NCI-H2081 (cell line): ENCODE measurements at regions not wholly inside any gene's neighbourhood (a gene's known extent, or its start where the extent isn't known, plus 50 kb on each side); places are given as distances from the start of the nearest gene placed in this dataset.

Experiments used
- DNase-seq, 2 experiments: peaks; one replicate each; lab custom pipeline; 2025; lab: John Stamatoyannopoulos, UW

DNA sequence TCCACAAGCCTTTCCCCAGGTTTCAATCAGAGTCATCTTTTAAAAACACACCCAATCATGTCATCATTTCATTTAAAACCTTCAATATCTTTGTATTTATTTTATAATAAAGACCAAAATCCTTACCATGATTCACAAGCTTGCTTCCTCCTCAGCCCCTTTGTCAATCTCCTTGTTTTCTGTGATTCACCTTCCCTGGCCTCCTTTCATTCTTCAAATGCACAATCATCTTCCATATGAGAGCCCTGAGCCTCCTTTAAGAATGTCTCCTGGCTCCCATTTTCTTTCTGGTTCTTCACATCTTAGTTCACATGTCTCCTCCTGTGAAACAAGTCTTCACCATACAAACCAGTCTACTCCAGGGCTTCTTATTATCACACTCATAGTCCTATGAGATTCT, 904.0 kb downstream of the SORCS3 start:
- DNase-seq: no peak

DNA sequence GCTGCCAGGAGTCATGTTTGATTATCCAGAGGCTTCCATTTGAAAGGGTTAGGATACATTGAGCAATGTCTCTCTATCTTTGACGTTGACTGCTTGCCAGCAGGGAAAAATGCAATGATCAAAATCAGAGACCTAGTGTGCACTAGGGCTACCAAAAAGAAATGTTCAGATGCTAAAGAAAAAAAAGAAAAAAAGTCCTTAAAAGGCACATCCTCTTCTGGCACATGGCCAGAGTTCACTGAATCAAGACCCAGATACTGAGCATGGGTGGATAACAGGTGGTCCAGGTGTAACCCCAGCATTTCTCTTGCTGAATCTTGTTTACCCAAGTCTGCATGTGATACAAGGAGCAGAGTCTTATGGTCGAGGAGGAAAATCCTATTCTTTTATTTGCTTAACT, 899.3 kb downstream of the SORCS3 start:
- DNase-seq: no peak

DNA sequence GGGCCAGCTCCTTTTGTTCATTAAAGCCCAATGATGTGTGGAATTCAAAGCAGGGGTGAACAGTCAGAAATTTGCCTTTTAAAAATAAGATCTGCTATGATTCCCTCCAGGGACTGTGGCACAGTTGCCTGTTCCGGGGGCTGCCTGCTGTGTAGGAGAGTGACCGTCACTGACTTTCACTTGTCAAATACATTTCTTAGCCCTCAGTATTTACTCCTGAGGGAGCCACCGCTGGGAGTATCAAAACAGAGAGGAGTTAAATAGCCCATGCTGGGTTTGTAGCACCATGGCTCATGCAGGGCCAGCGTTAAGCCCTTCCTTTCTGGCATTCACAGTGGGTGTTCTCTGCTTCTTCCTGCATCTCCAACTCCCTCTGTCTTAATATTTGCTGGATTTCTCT, 897.8 kb downstream of the SORCS3 start:
- DNase-seq: no peak

DNA sequence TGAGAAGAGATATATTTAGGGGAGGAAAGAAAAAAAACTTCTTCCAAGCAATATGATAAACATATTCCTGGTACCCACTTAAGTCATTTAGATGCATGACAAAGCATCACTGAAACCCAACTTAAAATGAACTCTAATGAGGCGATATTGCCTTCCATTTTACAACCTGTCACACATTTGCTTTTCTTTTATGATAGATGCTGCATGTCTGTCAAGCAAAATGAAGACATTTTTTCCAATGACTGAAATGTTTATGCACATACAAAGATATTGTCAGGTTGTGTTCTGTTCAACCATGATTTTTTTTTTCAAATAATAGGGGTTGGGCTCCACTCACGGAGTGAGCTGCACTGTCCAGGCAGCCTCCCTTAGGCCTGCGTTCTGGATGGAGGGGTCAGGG, 894.4 kb downstream of the SORCS3 start:
- DNase-seq: no peak

DNA sequence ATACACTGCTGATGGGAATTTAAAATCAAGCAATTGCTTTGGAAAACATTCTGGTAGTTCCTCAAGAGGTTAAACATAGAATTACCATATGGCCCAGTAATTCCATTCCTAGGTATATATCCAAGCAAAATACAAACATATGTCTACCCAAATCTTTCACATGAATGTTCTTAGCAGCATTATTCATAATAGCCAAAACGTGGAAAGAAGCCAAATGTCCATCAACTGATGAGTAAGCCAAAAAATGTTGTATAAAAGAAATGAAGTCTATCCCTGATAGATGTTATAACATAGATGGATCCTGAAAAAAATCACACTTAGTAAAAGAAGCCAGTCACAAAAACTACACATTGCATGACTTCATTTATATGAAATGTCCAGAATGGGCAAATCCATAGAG, 893.0 kb downstream of the SORCS3 start:
- no peak for DNase-seq

DNA sequence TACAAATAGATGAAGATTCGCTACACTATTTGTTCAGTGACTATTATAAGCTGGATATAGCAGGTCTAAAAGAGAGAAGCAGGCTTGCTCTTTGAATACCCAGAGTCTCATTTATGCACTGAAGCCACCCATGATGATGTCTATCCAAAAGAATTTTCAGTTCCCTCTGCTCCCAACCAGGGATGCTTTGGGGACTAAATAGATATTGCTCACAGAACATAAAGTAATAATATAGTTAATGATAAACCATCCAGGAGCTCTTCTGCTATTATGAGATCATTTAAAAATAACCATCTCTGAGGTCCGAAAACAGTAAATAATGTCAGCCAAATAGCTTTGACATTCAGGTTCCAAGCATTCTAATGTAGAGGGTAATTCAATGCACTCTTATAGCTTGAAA, 875.4 kb downstream of the SORCS3 start:
- DNase-seq: no peak

DNA sequence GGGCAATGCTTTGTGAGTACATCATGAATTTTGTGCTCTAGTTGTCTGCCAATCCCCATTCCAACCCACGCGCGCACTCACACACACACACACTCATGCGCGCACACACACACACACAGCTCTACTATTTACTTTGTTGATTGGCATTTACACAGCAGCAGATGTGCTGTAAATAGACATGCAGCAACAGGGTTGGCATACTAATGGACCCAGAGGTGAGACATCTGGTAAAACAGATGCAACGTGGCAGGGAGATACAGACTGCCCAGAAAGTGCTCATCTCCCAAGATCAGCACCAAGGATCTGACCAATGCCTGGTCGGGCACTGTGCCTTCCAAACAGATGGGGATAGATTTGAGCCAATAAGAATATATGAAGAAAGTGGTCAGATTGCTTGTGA, 873.0 kb downstream of the SORCS3 start:
- DNase-seq: no peak

DNA sequence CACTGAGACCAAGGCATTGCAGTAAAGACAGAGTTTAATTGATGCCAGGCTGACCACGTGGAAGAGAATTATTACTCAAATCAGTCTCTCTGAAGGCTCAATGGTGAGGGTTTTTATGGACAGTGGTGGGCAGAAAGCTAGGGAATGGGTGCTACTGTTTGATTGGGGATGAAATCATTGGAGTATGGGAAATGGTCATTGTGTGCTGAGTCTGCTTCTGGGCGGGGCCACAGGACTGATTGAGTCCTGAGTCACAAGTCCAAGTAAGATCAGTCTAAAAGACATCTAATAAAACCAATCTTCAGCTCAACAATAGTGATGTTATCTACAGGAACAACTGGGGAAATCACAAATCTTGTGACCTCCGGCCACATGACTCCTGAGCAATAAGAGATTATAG, 868.4 kb downstream of the SORCS3 start:
- no peak for DNase-seq

DNA sequence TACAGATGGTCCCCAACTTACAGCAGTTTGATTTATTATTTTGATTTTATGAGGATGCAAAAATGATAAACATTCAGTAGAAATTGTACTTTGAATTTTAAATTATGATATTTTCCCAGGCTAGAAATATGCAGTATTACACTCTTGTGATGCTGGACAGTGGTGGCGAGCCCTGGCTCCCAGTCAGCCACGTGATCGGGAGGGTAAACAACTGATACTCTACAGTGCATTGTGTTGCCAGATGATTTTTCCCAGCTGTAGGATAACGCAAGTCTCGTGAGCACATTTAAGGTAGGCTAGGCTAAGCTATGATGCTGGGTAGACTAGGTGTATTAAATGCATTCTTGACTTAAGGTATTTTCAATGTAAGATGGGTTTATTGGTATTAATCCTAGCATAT, 865.2 kb downstream of the SORCS3 start:
- no peak for DNase-seq

DNA sequence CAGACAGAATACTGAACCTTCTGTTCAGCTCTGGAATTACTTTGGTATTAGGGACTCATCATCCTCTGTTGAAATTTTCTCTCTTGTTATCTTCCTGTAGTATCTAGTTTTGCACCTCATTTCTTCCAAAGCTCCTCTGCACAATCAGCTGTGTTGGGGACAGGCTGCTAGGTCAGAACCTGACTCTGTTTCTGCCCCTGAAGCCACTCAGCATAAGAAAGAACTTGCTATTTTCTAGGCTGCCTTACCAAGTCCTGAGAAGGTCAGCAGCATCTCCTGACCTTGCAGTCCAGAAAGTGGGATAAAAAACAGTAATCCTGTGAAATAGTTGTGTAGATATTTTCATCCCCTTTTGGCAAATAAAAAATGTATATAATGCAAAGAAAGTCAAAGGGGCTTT, 862.6 kb downstream of the SORCS3 start:
- no peak for DNase-seq

DNA sequence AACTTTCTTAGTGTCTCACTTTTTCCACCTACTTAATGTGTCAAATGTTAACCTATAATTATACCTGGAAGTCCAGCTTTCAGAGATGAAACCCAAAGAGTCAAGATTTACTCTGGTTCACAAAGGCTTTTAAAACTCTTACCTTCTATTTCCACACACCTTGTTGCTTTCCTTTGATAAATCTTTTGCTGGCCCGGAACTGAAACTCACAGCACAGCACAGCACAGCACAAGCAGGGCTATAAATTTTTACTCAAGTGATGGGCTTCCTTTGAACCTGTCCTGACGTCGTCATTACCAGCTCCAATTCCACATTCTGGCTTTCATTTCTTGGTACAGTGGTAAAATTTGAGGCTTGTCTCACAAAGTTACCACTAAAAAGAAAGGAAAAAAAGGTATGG, 861.0 kb downstream of the SORCS3 start:
- no peak for DNase-seq

DNA sequence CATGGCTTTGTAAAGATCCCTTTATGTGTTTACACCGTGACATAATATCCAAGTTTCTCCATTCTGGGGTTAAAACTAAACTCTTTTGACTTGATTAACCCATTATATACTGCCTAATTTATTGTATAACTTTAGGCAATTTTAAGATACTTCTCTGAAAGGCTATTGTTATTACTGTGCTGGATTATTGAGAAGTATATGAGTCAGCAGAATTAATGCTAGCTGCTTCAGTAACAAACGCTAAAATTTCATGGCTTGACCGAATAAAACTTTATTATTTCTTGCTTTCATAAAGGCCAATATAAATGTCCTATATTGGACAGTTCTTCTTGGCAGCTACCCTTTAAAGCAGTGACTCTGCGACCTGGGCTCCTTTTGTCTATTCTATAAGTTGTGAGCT, 853.9 kb downstream of the SORCS3 start:
- no peak for DNase-seq

DNA sequence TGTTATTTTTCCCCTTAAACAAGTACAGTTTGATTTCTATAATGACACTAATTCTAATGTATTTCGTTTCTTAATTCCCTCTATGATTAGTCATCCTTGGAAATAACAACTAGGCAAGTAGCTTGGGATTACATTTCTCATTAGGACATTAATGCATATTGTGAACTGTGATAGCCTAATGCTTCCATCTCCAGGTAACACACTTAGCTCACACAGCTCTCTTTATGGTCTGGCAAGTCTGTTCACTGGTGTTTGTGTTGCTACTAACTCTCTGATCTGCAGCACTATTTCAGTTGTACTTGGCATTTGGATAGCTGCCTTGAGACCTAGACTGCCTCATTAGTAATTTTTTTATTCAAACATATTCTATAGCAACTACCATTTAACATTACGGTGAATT, 853.2 kb downstream of the SORCS3 start:
- DNase-seq: no peak

DNA sequence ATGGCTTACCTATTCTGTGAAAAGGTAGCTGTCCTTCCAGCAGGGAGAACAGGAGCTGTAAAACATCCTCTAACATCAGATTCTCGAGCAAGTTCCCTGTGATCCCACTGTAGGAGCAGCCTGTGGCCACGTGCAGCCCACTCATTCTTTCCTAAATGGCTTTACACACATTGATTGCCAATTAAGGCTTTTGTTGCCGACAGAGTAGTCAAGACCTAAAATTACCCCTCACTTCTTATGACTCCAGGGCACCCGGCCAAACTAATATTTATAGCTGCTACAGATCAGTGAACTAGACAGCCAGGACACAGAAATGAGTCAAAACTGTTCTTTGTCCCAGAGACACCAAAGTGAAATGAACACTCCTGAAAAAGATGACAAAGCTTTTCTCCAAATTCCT, 832.1 kb downstream of the SORCS3 start:
- DNase-seq: no peak

DNA sequence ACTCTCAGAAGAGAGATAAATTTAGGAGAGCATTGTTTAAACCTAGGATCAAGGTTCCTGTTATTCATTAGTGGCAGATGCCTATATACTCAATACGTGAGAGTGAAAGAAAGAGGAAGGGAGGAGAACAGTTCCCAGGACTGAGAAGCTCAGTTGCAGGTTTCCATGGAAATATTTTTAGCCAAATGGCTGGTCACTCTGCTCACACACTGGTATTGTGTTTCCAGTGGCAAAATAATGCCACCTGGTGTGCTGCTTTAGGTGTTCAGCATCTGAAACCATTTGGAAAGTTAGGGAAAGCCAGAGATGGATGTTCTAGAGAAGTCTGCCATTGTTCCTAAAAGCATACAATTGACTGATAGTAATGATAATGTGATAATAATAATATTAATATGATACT, 827.7 kb downstream of the SORCS3 start:
- DNase-seq: no peak

DNA sequence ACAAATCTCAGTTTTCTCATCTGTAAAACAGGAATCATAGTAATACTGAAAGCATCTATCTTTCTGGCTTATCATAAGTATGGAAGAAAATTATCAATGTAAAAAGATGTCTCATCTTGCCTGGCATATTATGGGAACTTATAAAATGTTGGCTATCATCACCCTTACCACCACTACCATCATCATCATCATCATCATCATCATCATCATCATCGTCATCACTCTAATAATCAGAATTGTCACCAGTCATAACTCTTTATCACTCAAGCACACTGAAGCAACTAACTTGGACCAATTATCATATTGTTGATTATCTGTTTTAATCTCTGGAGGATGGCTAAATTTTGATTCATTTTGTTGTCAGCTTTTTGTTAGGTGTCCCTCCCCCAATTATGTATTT, 825.4 kb downstream of the SORCS3 start:
- DNase-seq: no peak

DNA sequence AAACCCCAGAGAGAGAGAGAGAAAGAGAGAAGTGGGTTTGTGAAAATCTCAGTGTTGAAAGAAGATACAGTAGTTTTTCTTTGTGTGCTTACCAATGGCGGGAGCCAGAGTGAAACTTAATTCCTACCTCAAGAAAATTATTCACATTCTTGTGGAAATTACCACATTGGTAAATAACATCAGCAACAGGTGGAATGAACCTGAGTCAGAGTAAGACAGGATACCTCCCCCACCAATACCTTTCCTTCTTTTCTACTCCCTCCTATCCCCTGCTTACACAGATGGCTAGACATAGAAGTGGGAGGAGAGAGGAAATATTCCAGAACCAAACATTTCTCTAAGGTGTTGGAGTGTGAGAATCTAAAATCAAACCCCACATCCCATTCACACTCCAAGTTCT, 793.9 kb downstream of the SORCS3 start:
- no peak for DNase-seq

DNA sequence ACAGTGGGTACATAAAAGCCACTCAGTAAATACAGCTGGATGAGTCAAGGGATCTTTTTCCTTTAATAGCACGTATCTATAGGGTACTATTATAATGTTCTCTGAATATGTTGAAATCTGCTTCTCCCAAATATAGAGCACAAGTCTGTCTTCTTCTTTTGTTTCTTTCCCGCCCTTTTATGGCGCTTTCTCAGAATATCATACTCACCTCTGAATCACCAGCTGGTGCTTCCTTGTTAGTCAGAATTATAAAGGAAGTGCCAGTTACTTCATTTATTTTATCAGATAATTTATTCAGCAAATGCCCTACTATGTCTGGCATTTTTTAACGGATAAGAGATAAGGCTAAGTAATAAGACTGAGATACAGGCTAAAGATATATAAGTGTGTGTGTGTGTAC, 772.9 kb downstream of the SORCS3 start:
- DNase-seq: no peak

DNA sequence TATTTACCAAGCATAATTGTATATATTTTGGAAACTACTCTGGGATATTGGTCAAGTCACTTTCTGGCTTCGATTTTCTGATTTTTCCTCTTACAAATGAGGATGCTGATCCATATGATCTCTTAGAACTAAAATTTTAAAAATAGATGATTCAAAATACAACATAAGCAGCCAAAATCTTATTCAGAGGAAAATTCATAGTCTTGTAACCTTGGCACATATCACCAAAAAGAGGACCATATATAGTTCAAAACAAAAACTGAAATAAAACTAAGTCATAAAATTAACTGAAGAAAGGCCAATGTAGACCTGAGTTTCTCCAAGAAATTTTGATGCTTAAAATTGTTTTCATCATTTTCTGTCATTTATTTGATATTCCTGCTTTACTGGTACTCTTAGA, 768.3 kb downstream of the SORCS3 start:
- no peak for DNase-seq

DNA sequence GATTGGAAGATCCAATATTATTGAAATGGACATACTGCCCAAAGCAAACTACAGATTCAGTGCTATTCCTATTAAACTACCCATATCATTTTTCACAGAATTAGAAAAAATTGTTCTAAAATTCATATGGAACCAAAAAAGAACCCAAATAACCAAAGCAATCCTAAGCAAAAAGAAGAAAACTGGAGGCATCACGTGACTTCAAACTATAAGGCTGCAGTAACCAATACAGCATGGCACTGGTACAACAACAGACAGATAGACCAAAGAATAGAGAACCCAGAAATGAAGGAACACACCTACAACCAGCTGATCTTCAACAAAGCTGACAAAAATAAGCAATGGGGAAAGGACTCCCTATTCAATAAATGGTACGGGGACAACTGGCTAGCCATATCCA, 765.4 kb downstream of the SORCS3 start:
- DNase-seq: no peak

DNA sequence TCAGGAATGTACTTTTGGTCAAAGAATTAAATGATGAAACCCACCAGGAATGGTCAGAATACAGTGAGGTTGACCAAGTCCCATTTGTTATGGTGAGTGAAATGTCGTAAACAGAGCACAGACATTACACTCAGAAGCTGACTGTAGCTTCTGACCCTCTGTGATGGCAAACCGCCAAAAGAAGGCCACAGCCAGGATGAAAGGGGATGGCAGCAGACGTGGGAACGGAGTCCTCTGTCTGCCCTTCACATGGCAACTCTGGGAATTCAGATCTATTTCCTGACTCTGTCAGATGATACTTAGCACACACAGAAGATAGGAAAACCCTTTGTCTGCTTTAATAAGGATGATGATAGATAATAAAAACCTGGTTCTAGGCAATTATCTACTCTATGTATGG, 757.1 kb downstream of the SORCS3 start:
- no peak for DNase-seq

DNA sequence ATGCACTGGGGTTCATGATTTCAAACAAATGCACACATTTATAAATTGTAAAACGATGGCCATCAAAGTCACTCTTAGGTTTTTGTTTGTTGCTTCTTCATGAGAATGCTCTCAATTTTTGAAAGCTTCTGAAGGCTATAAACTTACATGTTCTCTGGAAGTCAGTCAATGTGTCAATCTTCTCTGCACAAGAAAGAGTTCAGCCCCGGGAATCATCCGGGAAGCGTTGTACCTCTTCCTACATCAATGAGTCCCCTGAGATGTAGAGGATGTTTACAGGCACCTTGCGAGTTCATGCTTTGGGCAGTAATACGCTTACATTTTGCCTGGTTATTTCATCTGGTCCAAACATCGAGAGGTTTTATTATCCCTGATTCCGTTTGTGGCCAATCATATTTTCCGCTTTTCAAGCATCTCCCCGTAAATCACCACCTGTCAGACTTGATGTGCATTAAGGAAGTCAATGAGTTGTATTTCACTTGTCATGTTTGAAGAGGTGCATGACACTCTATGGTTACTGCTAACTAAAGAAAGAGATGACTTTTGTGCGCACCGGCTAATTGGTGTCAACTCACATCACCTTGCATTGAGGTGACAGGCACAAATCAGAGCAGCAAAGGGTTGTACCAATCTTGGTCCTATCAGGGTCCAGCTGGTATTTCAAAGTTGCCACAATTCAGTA, 750.7 kb downstream of the SORCS3 start:
- no peak for DNase-seq

DNA sequence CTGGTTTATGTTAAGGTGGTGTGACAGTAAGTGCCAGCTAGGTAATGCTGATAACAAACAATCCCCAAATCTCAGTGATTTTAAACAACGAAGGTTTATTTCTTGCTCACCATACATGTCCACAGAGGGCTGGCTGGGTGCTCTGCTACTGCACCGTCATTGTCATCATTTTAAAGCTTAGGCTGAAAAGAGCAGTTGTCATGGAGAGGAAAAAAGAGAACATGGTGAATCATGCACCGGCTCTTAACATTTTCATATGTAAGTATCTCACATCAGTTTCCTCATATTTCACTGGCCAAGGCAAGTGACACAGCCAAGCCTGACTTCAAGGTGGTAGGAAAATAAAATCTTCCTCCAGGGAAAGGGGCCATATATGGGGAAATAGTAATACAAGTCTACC, 746.9 kb downstream of the SORCS3 start:
- DNase-seq: no peak

DNA sequence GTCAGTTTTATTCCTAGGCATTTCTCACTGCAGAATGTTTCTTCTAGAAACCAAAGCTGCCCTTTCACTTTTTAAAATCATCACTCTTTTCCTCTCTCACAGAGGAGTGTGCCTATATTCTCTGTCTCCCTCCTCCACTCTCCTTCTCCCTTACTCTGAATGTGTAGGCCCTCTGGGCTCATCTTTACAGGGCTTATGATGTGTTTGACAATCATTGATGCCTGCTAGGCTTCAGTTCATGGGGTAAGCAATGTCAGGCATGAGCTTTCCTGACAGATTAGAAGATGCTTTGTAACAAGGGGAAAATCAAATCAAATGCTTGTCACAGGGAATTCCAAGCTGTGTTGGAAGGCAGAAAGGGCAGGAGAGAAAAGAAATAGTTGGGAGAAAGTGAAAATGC, 742.9 kb downstream of the SORCS3 start:
- no peak for DNase-seq

DNA sequence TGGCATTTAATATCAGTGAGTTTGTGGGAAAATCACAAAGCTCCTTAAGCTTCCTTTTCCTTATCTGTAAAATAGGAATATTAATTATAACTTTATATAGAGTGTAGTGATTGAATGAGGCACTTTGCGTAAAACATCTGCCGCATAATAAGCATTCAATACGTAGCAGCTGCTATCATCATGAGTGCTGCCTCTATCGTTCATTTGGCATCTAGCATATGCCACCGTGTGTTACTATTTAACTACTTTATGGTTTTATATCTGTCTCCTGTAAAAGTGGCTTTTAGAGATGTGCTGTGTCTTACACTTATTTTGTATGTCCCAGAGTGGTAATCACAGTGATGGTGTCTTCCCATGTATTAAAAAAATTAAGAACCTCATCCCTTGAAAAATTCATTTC, 729.6 kb downstream of the SORCS3 start:
- DNase-seq: no peak
